ENCODE measurements at regions not wholly inside any gene's neighbourhood (a gene's known extent, or its start where the extent isn't known, plus 50 kb on each side); places are given as distances from the start of the nearest gene placed in this dataset.
A peak's percentile ranks its signal among the peaks of the same experiment; 100 is the strongest.

DNA sequence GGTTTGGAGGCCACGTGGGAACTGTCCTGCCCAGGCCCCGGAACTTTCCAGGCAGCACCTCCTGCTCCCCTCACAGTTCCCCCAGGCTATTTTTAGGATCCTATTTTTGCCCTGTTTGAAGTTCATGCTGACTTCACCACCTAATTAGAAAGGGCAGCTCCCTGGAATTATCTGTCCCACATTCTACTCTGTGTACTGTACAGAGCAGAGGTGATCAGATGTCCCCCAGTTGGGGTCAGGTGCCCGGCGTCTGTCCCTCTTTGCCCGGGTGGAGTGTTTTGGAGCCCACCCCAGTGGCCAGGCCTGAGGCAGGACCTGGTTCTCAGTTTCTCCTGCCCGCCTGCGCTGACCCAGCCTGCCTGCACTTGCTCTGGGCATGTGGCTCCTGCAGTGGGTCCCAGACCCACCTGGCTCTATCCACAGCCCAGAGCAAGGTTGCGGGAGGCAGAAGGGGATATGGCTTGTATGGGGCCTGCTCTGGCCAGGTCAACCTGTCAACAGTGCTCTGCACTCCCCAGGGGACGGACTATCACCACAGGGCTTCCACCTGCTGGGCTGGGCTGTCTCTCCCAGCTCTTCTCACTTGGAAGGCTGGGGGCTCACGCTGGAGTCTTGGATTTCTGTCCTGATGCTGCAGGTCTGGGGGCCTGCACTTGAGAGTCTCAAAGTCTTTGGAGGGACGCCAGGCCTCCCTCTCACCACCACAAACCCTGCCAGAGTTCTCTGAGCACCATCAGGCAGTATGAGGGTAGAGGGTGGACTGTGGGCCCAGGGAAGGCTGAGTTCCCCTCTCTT lies 268.3 kb downstream of the GADD45G start:
- no peak overlapping the region for H3K14ac ChIP-seq (ENCODE audit: low read length)
- H3K36me3 ChIP-seq (replicated peaks in 1 of 2; ENCODE audit: control insufficient read depth in 2 of 2, insufficient read depth in 2 of 2, low read length in 2 of 2): no peaks in the 10 kb centered on the region
- H2BK5ac ChIP-seq (ENCODE audit: low read length): peak overlapping the region; percentile 57
- no CpG with 5 or more reads among the region's 11 CpGs for WGBS, 2 donors (ENCODE audit: extremely low coverage in 2 of 2, insufficient read length in 2 of 2, insufficient replicate concordance in 1 of 2)
- H3K18ac ChIP-seq (ENCODE audit: low read length): peak overlapping the region; percentile 40
- no peak overlapping the region for H2BK15ac ChIP-seq (ENCODE audit: low read length)
- peaks cover 0 to 4% of the 10 kb centered on the region in 2 donors for H3K4me1 ChIP-seq (ENCODE audit: control insufficient read depth in 2 of 2, insufficient read depth in 1 of 2, low read depth in 1 of 2, low read length in 2 of 2)
- H4K8ac ChIP-seq (ENCODE audit: low read depth, low read length): no peak overlapping the region
- H3K27ac ChIP-seq (replicated peaks; ENCODE audit: low read length): no peak overlapping the region
- no peak overlapping the region for H3K9ac ChIP-seq (ENCODE audit: low read depth, low read length, poor library complexity)
- no peak overlapping the region for H2BK120ac ChIP-seq (ENCODE audit: low read depth, low read length)
- no peaks in the 10 kb centered on the region for H3K79me1 ChIP-seq (ENCODE audit: low read depth, low read length)
- H2AFZ ChIP-seq (ENCODE audit: low read length): no peak overlapping the region
- DNase-seq (ENCODE audit: low spot score): no peak
- H3K4me3 ChIP-seq (ENCODE audit: low read length in 2 of 2): no peak overlapping the region
- peaks cover 0 to 3% (median 0%) of the 10 kb centered on the region in 3 experiments for H3K27me3 ChIP-seq (ENCODE audit: control insufficient read depth in 3 of 3, insufficient read depth in 3 of 3, low read depth in 1 of 3, low read length in 3 of 3)
- H3K4ac ChIP-seq (ENCODE audit: low read length): no peak overlapping the region
- H2AK5ac ChIP-seq (ENCODE audit: low read depth, low read length): peak overlapping the region; percentile 17
- no peak overlapping the region for H2BK12ac ChIP-seq (ENCODE audit: low read length)
- no peak overlapping the region for H3K4me2 ChIP-seq (ENCODE audit: insufficient read depth, low read length, poor library complexity, severe bottlenecking)
- no peak overlapping the region for H4K91ac ChIP-seq (ENCODE audit: low read depth, low read length, poor library complexity)
- H3K23ac ChIP-seq (ENCODE audit: low read depth, low read length, poor library complexity): no peak overlapping the region
- H3K9me3 ChIP-seq (replicated peaks in 1 of 2; ENCODE audit: control insufficient read depth in 2 of 2, insufficient read depth in 1 of 2, low read depth in 1 of 2, low read length in 2 of 2): no peaks in the 10 kb centered on the region

DNA sequence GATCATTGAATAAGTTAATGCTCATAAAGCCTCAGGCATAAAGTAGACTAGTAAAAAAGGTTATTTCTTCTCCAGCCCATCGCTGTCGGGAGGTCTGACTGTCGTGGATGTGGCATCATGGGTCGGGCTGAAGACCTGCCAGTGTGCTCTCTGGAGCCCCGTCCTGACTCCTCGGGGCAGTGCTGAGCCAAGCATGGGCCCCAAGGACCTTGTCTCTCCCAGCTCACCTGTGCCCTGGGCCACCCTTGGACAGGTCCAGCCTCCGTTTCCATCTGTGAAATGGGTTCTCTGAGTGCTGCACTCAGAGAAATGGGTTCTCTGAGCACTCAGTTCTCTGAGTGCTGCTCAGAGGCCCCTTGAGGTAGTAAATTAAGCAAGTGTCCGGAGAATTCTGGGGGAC lies 269.0 kb downstream of the GADD45G start:
- no CpG with 5 or more reads among the region's 8 CpGs for WGBS, 2 donors (ENCODE audit: extremely low coverage in 2 of 2, insufficient read length in 2 of 2, insufficient replicate concordance in 1 of 2)
- Histone ChIP-seq H3K4me2 (ENCODE audit: insufficient read depth, low read length, poor library complexity, severe bottlenecking) (no peak overlapping the region), H3K9me3 (replicated peaks in 1 of 2; ENCODE audit: control insufficient read depth in 2 of 2, insufficient read depth in 1 of 2, low read depth in 1 of 2, low read length in 2 of 2) (no peaks in the 10 kb centered on the region), H3K36me3 (replicated peaks in 1 of 2; ENCODE audit: control insufficient read depth in 2 of 2, insufficient read depth in 2 of 2, low read length in 2 of 2) (no peaks in the 10 kb centered on the region), H3K4me3 (ENCODE audit: low read length in 2 of 2) (no peak overlapping the region), H2BK5ac (ENCODE audit: low read length) (no peak overlapping the region), H3K4ac (ENCODE audit: low read length) (no peak overlapping the region), H4K8ac (ENCODE audit: low read depth, low read length) (no peak overlapping the region), H3K27ac (replicated peaks; ENCODE audit: low read length) (no peak overlapping the region), H3K14ac (ENCODE audit: low read length) (no peak overlapping the region), H2BK15ac (ENCODE audit: low read length) (no peak overlapping the region), H2AFZ (ENCODE audit: low read length) (no peak overlapping the region), H3K4me1 (ENCODE audit: control insufficient read depth in 2 of 2, insufficient read depth in 1 of 2, low read depth in 1 of 2, low read length in 2 of 2) (peaks cover 0 to 4% of the 10 kb centered on the region in 2 donors), H2BK120ac (ENCODE audit: low read depth, low read length) (no peak overlapping the region), H2AK5ac (ENCODE audit: low read depth, low read length) (no peak overlapping the region), H3K27me3 (ENCODE audit: control insufficient read depth in 3 of 3, insufficient read depth in 3 of 3, low read depth in 1 of 3, low read length in 3 of 3) (no peaks in the 10 kb centered on the region), H3K18ac (ENCODE audit: low read length) (no peak overlapping the region), H3K9ac (ENCODE audit: low read depth, low read length, poor library complexity) (no peak overlapping the region), H4K91ac (ENCODE audit: low read depth, low read length, poor library complexity) (no peak overlapping the region), H2BK12ac (ENCODE audit: low read length) (no peak overlapping the region), H3K79me1 (ENCODE audit: low read depth, low read length) (no peaks in the 10 kb centered on the region), H3K23ac (ENCODE audit: low read depth, low read length, poor library complexity) (no peak overlapping the region)
- no peak for DNase-seq (ENCODE audit: low spot score)

- Histone ChIP-seq H2BK5ac (ENCODE audit: low read length) (no peak overlapping the region), H4K91ac (ENCODE audit: low read depth, low read length, poor library complexity) (no peak overlapping the region), H3K4ac (ENCODE audit: low read length) (peak overlapping the region; percentile 26), H3K9ac (ENCODE audit: low read depth, low read length, poor library complexity) (no peak overlapping the region), H3K9me3 (replicated peaks in 1 of 2; ENCODE audit: control insufficient read depth in 2 of 2, insufficient read depth in 1 of 2, low read depth in 1 of 2, low read length in 2 of 2) (no peaks in the 10 kb centered on the region), H3K4me1 (ENCODE audit: control insufficient read depth in 2 of 2, insufficient read depth in 1 of 2, low read depth in 1 of 2, low read length in 2 of 2) (peaks cover 0 to 4% of the 10 kb centered on the region in 2 donors), H3K23ac (ENCODE audit: low read depth, low read length, poor library complexity) (no peak overlapping the region), H2BK15ac (ENCODE audit: low read length) (no peak overlapping the region), H4K8ac (ENCODE audit: low read depth, low read length) (peak overlapping the region; percentile 84), H2AFZ (ENCODE audit: low read length) (peak overlapping the region; percentile 1), H3K79me1 (ENCODE audit: low read depth, low read length) (no peaks in the 10 kb centered on the region), H3K4me2 (ENCODE audit: insufficient read depth, low read length, poor library complexity, severe bottlenecking) (no peak overlapping the region), H3K14ac (ENCODE audit: low read length) (no peak overlapping the region), H3K4me3 (ENCODE audit: low read length in 2 of 2) (no peak overlapping the region), H3K27ac (replicated peaks; ENCODE audit: low read length) (no peak overlapping the region), H3K27me3 (ENCODE audit: control insufficient read depth in 3 of 3, insufficient read depth in 3 of 3, low read depth in 1 of 3, low read length in 3 of 3) (no peaks in the 10 kb centered on the region), H2BK120ac (ENCODE audit: low read depth, low read length) (no peak overlapping the region), H3K18ac (ENCODE audit: low read length) (peak overlapping the region; percentile 74), H2AK5ac (ENCODE audit: low read depth, low read length) (peak overlapping the region; percentile 53), H3K36me3 (replicated peaks in 1 of 2; ENCODE audit: control insufficient read depth in 2 of 2, insufficient read depth in 2 of 2, low read length in 2 of 2) (no peaks in the 10 kb centered on the region), H2BK12ac (ENCODE audit: low read length) (no peak overlapping the region)
- DNase-seq (ENCODE audit: low spot score): no peak
- no CpG with 5 or more reads among the region's 18 CpGs for WGBS, 2 donors (ENCODE audit: extremely low coverage in 2 of 2, insufficient read length in 2 of 2, insufficient replicate concordance in 1 of 2)
Observed at GRCh38 chr9:89874351-89875321, 269.8 kb downstream of the GADD45G start.

Data from neuronal stem cell (in vitro differentiated cells).